Kidney epithelial cell (primary cell): ENCODE measurements at regions not wholly inside any gene's neighbourhood (a gene's known extent, or its start where the extent isn't known, plus 50 kb on each side); places are given as distances from the start of the nearest gene placed in this dataset.

Experiments
- DNase-seq: peaks from one replicate; pipeline ENCODE4 v3.0.0-alpha.2; 2010; ENCODE audit warnings: low read depth
- H3K27me3 ChIP-seq: 2 replicates; pipeline ENCODE4 v1.6.0; 2011; ENCODE audit warnings: low read length; ENCODE audit not compliant: control insufficient read depth, insufficient read depth
- H3K36me3 ChIP-seq: 2 replicates; pipeline ENCODE4 v1.5.1; 2011; ENCODE audit warnings: low read length; ENCODE audit not compliant: control insufficient read depth, insufficient read depth
- H3K4me3 ChIP-seq: 2 replicates; pipeline ENCODE4 v1.5.1; 2011; ENCODE audit warnings: low read depth, mild to moderate bottlenecking, control low read depth, low read length
- TF ChIP-seq, protein P1 (sequence below): IDR thresholded peaks from 2 replicates; pipeline ENCODE4 v1.5.1; 2011; ENCODE audit warnings: mild to moderate bottlenecking, moderate library complexity, low read length, control low read depth, inconsistent platforms; ENCODE audit not compliant: insufficient read depth, poor library complexity, severe bottlenecking

DNA sequence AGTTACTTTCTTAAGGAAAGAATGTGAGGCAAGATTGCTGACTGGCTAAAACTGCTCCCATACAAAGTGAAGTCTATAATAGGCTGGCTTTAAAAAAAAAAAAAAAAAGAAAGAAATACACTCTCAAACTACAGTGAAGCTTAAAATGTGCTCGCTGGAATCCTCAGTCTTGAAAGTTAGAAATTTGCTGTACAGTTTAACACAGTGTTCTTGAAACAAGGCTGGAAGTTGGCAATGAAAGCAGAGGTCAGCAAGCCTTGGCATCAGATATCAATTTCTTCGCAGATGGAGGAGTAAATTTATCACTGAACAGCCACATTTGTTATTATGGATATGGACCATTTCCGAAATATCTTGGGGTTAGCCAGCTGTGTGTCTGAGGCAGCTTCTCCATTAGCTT lies 392.9 kb downstream of the ZNF516 start:
- Histone ChIP-seq H3K27me3 (no peaks in the 10 kb centered on the region), H3K36me3 (no peaks in the 10 kb centered on the region), H3K4me3 (no peak overlapping the region)
- TF ChIP-seq, protein P1, sequence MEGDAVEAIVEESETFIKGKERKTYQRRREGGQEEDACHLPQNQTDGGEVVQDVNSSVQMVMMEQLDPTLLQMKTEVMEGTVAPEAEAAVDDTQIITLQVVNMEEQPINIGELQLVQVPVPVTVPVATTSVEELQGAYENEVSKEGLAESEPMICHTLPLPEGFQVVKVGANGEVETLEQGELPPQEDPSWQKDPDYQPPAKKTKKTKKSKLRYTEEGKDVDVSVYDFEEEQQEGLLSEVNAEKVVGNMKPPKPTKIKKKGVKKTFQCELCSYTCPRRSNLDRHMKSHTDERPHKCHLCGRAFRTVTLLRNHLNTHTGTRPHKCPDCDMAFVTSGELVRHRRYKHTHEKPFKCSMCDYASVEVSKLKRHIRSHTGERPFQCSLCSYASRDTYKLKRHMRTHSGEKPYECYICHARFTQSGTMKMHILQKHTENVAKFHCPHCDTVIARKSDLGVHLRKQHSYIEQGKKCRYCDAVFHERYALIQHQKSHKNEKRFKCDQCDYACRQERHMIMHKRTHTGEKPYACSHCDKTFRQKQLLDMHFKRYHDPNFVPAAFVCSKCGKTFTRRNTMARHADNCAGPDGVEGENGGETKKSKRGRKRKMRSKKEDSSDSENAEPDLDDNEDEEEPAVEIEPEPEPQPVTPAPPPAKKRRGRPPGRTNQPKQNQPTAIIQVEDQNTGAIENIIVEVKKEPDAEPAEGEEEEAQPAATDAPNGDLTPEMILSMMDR: no peak
- DNase-seq: no peak

DNA sequence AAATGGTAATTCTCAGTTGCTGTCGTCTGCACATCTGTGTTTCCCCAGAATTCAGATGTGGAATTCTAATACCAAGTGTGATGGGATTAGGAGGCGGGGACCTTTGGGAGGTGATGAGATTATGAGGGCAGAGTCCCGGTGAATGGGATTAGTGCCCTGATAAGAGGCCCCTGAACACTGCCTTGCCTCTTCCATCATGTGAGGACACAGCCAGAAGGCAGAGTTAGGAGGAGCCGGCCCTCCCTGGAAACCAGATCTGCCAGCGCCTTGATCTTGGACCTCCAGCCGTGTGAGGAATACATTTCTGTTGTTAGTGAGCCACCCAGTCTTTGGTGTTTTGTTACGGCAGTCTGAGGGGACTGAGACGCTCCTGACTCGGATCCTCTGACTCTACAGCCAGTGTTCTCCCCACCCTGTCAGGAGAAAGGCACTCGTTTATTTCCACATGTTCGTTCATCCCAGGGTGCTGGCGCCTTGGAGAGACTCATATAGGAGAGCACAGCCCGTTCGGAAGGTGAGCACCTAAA lies 395.0 kb downstream of the ZNF516 start:
- H3K36me3 ChIP-seq: no peaks in the 10 kb centered on the region
- TF ChIP-seq, protein P1: no peak
- no peak for DNase-seq
- no peak overlapping the region for H3K4me3 ChIP-seq
- H3K27me3 ChIP-seq: no peaks in the 10 kb centered on the region

DNA sequence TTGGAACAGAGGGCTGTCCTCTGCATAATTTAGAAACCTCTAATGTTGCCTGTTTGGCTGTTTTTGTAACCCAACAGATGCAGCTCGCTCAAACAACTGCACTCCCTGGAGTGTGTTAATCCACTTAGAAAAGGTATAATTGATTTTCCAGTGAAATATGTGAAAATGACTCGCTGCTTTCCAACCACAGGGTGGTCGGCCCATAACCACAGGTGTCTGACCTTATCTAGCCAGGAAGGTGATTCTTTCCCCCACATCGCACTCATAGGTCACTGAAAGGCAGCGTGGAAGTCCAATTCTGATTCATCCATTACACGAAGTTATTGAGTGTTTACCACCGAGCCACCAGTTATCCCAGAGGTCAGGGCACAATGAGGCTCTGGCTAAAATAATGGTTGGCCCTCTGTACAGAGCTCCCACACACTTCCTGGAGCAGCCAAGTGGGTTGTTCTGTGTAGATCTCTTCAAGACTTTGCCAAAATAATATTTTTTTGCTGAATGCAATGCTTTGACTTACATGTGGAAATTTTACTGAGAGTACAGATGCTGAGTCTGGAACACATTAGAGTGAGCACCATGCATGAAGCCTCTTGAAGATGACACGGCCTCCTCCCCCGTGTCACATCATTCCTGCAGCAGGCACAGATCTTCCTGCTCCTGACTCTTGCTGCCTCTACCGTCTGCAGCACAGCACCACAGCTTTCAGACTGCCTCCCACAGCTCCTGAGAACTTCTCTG lies 396.2 kb downstream of the ZNF516 start:
- TF ChIP-seq, protein P1: no peak
- no peaks in the 10 kb centered on the region for H3K27me3 ChIP-seq
- no peak for DNase-seq
- no peak overlapping the region for H3K4me3 ChIP-seq
- H3K36me3 ChIP-seq: no peaks in the 10 kb centered on the region

DNA sequence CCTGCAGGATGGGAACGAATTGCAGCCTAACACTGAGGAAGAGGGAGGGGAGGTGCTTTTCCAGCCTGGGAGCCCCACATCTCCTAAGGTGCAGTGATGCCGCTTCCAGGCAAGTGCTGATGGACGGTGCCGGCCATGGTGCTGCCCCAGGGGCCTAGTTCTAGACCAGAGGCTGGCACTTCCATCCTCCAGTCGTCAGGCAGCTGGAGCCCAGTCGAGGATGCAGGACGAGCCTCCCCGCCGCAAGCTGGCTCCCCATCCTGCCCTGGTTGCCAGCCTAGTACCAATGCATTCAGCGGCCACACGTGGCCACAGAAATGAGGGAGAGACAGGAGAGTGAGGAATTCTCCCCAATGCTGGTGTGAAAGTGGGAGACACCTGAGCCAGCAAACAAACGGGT lies 413.5 kb downstream of the ZNF516 start:
- H3K4me3 ChIP-seq: no peak overlapping the region
- H3K36me3 ChIP-seq: no peaks in the 10 kb centered on the region
- TF ChIP-seq, protein P1: no peak
- H3K27me3 ChIP-seq: no peaks in the 10 kb centered on the region
- no peak for DNase-seq

DNA sequence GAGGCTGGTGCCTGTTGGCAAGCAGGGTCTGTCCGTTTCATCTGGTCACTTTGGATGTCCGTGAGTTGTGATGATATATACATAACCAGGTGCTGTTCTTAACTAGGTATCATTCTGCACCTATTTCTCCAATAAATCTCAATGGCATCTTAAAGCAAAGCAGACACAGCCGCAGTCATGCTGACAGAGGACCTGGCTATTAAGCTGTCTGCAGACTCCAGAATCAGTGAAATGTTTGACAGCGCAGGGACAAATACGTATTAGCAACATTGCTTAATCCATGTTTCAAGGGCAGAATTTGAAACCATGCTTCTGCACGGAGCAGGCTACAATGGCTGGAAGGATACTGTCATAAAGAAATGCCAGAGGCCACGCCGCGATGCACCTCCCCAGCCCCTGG lies 414.6 kb downstream of the ZNF516 start:
- TF ChIP-seq, protein P1: no peak
- no peaks in the 10 kb centered on the region for H3K36me3 ChIP-seq
- no peaks in the 10 kb centered on the region for H3K27me3 ChIP-seq
- no peak for DNase-seq
- H3K4me3 ChIP-seq: no peak overlapping the region

DNA sequence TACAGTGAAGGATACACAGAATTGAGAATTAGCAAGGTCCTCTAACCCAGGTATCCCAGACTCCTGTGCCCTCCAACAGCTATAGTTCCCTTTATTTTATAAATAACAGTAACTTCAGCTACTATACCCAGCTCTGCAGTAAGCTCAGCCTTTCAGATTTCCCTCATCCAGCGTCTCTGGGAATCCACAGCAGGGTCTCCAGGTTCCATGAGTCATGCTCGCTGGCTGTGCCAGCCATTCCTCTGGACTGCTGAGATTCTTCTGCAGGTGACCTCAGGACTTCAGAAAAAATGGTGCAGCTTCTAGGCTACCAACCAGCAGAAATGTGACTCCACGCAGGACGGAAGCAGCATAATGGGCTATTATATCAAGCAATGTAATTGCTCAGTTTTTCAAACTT lies 419.3 kb downstream of the ZNF516 start:
- Histone ChIP-seq H3K27me3 (no peaks in the 10 kb centered on the region), H3K36me3 (no peaks in the 10 kb centered on the region), H3K4me3 (no peak overlapping the region)
- DNase-seq: no peak
- TF ChIP-seq, protein P1: no peak
